HepG2 (cell line): ENCODE measurements at regions not wholly inside any gene's neighbourhood (a gene's known extent, or its start where the extent isn't known, plus 50 kb on each side); places are given as distances from the start of the nearest gene placed in this dataset.

Experiments
- BRCA1 ChIP-seq: sonication (generic); formaldehyde crosslinking; IDR thresholded peaks from 2 replicates; pipeline ENCODE4 v1.4.0; 2020; ENCODE audit warnings: missing genetic modification reagents
- CHD2 ChIP-seq: IDR thresholded peaks from 2 replicates; pipeline ENCODE4 v1.6.1; 2011; ENCODE audit warnings: low read depth, low read length, improper control_type of control experiment
- CTCF ChIP-seq: sonication (generic); formaldehyde crosslinking; IDR thresholded peaks from 2 replicates; pipeline ENCODE4 v1.5.0; 2020; ENCODE audit warnings: mild to moderate bottlenecking, missing genetic modification reagents, moderate library complexity
- ESRRA ChIP-seq: sonication (generic); formaldehyde crosslinking; IDR thresholded peaks from 2 replicates; pipeline ENCODE4 v1.5.1; 2020; ENCODE audit warnings: mild to moderate bottlenecking, low read depth, missing genetic modification reagents
- FOXP4 ChIP-seq: sonication (generic); formaldehyde crosslinking; IDR thresholded peaks from 2 replicates; pipeline ENCODE4 v1.4.0; 2020; ENCODE audit warnings: missing genetic modification reagents
- HNRNPK ChIP-seq: fragments of 200-400 bp; formaldehyde crosslinking; IDR thresholded peaks from 2 replicates; pipeline ENCODE4 v1.6.1; 2018; ENCODE audit warnings: low read length, low read depth, moderate library complexity, mild to moderate bottlenecking; ENCODE audit not compliant: poor library complexity, severe bottlenecking
- REST ChIP-seq, 2 experiments: IDR thresholded peaks; 2 replicates each; pipeline ENCODE4 v1.6.1; 2011 to 2012; ENCODE audit warnings: low read length in 2 of 2, borderline replicate concordance in 1 of 2, low read depth in 1 of 2, mild to moderate bottlenecking in 1 of 2, moderate library complexity in 1 of 2
- TCF7L2 ChIP-seq: IDR thresholded peaks from 2 replicates; pipeline ENCODE4 v1.6.1; 2011; ENCODE audit warnings: mild to moderate bottlenecking, low read depth, low read length, moderate library complexity
- THAP7 ChIP-seq: sonication (generic); formaldehyde crosslinking; IDR thresholded peaks from 2 replicates; pipeline ENCODE4 v1.8.1; 2023; ENCODE audit warnings: mild to moderate bottlenecking, missing genetic modification reagents
- ZC3H13 ChIP-seq: sonication (generic); formaldehyde crosslinking; IDR thresholded peaks from 2 replicates; pipeline ENCODE4 v1.8.1; 2023; ENCODE audit warnings: mild to moderate bottlenecking, missing genetic modification reagents, moderate library complexity
- ZNF660 ChIP-seq: sonication (generic); formaldehyde crosslinking; IDR thresholded peaks from 2 replicates; pipeline ENCODE4 v1.5.1; 2020; ENCODE audit warnings: mild to moderate bottlenecking, low read depth, missing genetic modification reagents, borderline replicate concordance

- TF ChIP-seq THAP7 (CRISPR knock-in tag) (no peak), ZC3H13 (no peak), ZNF660 (no peak), BRCA1 (CRISPR knock-in tag) (no peak), CTCF (CRISPR knock-in tag) (no peak), FOXP4 (CRISPR knock-in tag) (no peak), CHD2 (no peak), ESRRA (CRISPR knock-in tag) (no peak), HNRNPK (no peak), TCF7L2 (no peak), REST (IDR thresholded peaks at IDR 0.05; ENCODE audit: borderline replicate concordance in 1 of 2, low read depth in 1 of 2, low read length in 2 of 2) (no peak)
Measured at GRCh38 chr13:26465514-26465913, 92.0 kb upstream of the WASF3 start.
